GM19372 (cell line): ENCODE measurements at regions not wholly inside any gene's neighbourhood (a gene's known extent, or its start where the extent isn't known, plus 50 kb on each side); places are given as distances from the start of the nearest gene placed in this dataset.

Source experiments
- ATAC-seq: cut with Tn5 transposase; IDR thresholded peaks from one replicate; pipeline ENCODE4 v1.9.1; 2021; ENCODE audit warnings: mild to moderate bottlenecking, low read depth, moderate library complexity; ENCODE audit not compliant: unreplicated experiment

DNA sequence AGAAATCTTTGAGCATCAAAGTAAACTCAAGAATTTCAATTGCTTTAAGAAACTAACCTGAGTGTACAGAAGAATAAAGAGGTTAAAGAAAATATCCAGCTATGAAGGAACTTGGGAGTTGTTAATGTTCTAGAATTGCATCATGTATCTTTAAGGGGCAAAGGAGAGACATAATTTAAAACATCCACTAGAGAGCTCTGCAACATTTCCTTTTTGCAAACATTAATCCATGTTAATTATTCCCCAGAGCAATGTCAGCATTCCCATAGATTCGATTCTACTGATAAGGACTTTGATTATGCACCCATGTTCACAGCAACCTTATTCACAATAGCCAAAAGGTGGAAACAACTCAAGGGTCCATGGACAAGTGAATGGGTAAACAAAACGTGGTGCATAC is 80.2 kb upstream of the SORBS2 start:
- no peak for ATAC-seq

DNA sequence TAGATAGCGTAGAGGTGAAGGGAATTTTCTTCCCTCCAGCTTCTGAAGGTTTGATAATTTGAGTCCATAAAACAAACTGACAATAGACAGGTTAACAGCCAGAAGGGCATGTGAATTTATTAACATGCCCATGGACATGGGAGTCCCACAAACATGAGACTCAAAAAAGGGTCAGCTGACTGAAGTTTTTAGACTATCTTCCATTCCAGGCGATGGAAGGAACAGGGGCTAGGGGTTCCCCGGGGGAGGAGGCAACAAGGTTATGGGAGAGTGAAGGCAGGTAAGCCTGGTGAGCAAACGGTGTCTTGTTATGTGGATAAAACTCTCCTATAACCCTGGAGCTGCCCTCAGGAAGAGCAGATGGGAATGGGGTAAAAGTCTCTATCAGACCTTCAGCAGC is 81.5 kb upstream of the SORBS2 start:
- no peak for ATAC-seq

DNA sequence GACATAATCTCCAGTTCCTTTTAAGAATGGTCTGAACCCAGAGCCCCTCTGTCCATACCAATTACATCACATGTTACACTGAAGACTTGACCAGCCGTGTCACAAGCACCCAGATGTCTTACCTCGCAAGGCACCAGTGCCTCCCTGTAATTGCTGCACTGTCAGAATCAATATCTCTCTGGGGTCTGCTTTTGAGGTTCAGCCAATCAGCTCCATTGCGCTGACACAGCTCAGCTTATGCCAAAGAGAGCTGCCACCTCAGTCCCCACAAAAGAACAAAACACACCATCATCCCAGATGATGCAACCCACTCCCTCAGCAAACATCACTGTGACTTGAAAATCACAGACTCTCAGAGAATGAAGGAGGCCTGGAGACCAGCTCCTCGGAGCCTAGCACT is 82.5 kb upstream of the SORBS2 start:
- no peak for ATAC-seq

DNA sequence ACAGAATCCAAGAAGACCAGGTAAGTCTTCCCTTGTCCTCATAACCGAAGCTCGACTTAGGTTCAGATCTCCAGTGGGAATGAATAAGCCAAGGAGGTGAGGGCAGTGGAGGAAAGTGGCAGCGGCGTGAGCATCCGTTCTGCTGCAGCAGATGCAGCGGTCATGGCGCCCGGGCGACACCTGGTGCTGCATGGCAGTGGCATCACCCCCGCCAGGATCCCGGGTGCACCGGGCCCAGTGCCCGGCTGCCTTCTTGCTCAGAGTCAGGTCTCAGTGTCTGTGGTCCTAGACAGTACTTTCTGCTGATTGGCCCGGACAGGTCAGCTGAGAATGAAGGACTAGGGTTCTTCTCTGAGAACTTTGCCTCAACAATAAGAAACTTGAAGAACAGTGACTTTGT is 83.4 kb upstream of the SORBS2 start:
- no peak for ATAC-seq

DNA sequence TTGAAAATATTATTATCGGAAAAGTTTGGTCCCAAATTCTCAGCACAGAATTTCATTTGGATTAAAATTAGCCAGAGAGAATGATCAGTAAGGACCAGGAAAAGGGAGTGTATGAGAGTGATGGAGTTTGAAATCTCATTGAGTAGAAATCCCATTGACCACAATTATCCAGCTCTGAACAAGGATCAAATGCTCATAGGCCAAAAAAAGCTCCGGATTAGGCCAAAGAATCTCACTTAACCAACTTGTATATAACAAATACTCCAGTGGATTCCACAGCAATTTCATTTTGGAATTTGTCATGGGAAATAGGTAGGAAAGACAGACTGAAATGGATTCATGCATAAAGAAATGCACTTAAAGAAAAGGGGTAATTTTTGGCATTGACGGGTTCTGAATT is 83.9 kb upstream of the SORBS2 start:
- ATAC-seq = no peak

DNA sequence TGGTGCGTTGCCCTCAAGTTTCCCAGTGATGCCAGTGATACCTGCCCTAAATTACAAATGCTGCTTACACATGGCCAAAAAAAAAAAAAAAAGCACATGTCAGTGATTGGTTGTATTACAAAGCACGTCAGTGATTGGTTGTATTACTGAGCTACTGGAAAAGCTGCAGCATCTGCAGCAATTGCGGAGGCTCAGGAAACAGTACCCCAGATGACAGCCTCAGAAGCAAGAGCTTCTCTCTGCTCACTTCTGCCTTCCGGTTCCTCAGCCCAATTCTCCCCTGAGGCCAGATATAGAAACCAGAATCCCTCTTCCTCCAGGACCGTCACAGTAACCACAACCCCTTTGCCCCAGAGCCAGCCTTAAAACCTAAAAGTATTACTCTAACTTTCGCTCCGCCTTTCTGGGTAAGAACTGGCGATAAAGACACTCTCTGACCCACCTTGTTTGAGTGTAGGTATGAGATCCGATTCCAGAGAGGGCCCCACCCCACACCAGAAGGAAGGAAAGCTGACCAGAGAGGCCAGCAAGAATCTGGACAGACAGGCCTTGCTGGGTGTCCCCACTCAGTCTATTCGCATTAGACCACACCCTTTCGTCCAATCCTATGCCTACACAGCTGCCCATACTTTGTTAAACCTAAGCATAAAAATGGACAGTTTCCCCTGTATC is 85.0 kb upstream of the SORBS2 start:
- ATAC-seq = no peak

DNA sequence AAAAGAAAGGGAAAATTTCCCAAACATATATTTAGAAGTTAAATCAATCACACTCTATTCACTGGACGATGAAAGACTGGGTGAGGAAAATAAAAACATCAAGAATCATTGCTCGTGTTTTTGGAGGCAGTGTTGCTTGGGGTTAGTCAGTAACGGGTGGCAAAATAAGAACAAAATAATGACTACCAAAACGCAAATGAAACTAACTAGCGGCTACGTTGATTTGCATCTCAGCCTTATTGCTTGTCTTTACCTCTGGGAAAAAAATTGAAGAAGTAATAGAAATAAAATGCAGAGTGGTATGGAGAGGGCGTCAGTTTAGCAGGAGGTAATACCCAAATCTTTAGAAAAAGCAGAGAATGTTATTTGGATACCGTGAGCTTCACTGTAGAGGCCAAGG is 86.4 kb upstream of the SORBS2 start:
- no peak for ATAC-seq

DNA sequence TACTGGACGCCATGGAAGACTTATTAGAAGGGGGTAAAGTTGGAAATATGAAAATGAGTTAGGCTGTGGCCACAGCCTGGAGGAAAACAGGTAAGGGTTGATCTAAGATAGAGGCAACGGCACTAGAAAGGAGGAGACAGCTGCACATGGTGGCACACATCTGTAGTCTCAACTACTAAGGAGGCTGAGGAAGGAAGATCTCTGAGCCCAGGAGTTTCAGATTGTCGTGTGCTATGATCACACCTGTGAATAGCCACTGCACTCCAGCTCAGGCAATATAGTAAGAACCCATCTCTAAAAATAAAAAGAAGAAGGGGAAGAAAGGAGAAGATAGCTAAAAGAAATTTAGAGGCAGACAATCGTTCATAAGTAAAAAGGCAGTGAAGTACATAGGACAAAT is 87.8 kb upstream of the SORBS2 start:
- ATAC-seq = no peak

DNA sequence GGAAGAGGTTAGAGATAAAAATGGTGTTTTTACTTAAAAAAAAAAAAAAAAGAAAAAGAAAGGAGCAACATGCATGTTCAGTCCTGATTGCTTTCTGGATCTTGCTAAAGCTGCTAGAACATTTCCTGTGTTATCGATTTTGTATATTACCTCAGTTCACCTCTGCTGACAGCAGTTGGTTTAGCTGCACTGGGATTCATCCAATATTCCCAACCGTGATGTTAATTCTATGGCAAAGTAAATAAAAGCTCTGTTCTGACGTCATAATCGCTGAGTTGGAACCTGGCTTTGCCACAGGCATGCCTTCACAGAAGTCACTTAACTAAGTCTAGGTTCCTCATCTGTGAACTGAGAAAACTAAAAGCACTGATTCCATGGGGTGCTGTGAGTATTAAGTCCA is 90.7 kb upstream of the SORBS2 start:
- ATAC-seq = no peak

DNA sequence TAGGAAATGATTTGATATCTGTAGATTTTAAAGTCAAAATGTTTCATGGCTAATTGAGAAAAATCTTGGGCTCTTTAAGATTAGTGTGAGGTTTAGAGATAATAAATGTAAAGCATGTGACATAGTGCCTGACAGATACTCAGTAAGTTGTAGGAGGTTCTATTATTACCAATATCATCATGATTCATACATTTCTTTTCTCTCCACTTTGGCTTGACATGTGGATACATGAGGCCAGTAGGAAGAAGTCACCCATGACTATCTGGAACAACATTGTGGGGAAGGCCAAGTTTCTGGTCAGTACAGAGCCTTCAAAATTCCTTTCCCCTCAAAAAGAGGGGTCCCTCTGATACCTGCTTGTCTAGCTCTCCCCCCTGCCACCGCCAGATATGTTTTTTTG is 91.2 kb upstream of the SORBS2 start:
- no peak for ATAC-seq

DNA sequence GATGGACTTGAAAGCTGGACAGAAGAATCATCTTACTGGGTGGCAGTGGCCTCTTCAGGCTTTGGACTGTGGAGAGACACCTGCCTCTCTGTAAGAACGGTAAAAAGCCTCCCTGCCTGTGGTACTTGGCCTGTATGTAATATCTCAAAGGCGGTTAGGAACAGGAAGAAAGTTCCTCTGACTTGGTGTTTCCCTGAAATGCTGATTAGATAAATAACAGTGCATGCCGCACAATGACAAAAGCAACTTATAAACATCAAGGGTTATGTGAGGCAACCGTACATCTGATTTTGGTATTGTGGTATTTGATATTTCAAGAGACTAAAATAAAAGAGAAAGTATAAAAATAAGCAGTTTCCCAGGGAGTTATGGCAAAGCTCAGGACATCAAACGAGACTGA is 92.4 kb upstream of the SORBS2 start:
- no peak for ATAC-seq

DNA sequence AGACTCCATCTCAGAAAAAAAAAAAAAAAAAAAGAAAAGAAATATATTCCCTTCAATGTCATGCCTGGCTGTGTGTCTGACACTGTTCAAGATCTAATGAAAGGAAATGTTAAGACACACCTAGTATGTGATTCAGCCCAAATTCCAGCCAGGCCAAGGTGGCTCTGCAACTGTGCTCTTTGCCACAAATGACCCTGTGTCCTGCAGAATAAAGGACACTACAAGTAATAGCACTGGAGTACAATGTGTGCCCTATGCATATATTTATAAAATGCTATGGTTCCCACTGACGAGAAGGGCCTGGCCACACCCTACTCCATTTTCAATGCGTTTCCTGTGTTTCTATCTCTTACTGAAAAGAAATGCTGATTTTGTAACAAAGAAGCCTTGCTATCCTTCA is 98.0 kb upstream of the SORBS2 start:
- no peak for ATAC-seq

DNA sequence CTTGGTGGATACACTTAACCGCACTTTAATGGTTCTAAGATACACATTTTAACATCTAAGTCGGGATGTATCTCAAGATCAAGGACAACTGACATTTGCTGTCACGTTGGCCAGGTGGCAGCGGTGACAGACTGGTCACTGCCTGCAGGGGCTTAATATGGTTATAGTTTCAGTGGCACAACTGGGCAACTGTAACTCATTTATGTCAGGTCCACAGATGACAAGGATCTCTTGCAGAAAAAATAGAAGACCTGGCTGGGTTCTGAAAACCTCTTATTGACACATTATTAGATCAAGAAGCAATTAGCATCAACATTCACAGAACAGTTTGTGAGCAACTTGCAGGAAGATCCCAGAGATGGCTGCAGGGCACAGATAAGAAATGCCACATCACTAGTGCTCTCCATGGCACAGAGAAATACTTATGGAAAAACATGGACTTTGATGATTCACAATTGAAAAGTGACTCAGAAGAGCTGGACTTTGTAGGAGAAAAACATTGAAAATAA is 99.6 kb upstream of the SORBS2 start:
- no peak for ATAC-seq

DNA sequence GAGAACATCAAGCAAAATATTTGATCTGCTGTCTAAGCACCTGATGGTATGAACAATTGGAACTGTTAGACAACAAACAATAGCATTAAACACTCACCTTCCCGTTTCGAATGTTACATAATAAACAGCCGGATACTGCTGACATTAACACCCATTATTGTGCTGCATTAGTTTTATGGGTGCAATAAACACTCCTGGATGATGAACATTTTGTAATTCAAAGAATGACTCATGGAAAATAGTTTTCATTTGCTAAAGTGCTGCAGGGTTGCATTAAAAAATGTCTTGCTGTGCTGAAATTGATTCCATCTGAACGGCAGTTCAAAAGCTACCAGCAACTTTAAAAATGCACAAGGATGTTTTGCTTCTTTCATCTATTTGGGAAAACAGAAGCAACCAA is 100.8 kb upstream of the SORBS2 start:
- ATAC-seq = no peak

DNA sequence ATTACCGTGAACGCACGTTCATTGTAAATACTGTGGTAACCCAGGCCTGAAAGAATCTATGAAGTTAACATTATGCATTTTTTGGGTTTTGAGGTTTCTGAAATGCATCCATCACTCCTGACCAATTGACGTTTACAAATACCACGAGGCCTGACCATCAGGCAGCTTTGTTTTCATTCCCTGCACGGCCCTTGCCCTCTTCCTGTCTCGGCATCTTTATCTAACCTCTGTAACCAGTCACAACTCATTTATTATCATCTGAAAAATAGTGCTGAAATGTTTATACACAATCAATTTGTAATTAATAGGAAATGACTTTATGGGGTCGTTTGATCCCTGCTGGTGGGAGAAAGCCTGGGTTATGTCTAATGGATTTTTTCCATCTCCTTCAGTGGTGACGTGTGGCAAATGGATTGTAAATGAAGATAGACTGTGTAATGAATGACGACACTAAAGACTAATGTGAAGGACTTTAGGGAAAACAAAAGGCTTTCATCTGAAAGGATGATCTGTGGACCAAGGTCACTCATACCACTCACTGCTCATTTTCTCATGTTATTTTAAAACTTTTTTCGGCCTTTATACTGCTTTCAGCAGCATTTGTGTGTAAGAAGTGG is 102.7 kb upstream of the SORBS2 start:
- no peak for ATAC-seq

DNA sequence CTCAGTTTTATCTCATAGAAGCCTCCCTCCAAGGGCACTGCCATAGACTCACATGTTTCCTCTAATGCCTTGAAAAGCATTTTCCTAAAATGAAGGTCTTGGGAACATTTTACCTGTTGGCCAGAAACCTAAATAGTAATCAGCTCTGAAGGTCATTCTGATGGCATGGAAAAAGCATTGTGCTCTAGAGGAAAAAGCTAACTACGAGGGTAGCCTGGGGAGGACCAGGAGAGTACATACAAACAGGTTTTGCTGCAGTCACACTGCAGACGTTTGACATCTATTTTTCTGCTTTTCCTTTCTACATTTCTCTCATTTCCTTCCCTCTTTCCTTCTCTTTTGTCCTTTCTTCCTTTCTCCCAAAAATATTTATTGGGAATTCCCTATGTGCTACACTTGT is 103.3 kb upstream of the SORBS2 start:
- ATAC-seq = no peak

DNA sequence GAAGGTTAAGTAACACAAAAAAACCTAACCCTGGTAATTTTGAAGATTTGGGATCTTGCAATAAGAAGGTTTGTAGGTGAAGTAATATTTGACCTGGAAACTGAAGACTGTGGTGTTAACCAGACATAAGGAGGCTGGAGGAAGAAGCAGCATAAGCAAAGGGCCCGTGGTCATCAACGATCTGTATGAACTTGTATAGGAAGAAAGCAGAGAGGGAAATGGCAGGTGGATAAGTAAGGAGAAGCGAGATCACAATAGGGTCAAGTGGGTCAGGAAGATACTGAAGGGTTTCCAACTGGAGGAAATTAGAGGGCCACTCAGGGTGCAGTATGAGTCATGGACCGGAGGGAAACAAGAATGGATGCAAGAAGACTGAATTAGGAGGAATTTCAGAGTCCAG is 103.8 kb upstream of the SORBS2 start:
- no peak for ATAC-seq

DNA sequence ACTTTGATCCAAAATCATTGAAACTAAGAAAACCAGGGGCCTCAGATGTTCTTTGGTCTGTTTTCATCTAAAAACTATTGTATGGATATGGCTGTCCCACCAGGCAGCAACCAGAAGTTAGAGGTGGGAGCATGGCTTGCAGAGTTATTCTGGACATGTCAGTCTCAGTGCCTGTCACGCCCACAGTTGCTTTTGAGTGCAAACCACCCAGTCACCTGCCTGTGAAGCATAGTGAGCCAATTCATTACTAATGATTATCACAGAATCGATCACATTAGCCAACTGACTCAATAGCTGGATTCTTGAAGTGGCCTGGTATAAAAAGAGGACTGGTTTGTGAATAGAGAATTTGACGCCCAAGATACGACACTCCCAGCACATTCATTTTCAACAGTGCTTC is 104.2 kb upstream of the SORBS2 start:
- no peak for ATAC-seq

DNA sequence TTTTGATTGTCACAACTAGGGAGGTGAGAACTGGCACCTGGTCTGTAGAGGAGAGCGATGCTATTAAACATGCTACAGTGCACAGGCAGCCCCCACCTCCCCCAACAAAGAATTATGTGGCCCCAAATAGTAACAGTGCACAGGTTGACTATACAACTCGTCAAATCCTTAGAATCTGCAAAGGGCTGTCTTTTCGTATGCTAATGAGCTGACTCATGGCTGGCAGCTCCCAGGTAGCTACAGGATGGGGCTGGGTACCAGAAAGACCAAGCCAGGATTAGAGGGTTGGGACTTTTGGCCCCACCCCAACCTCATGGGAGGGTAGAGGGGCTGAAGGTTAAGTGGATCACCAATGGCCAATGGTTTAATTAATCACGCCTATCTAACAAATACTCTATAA is 104.7 kb upstream of the SORBS2 start:
- ATAC-seq = no peak

DNA sequence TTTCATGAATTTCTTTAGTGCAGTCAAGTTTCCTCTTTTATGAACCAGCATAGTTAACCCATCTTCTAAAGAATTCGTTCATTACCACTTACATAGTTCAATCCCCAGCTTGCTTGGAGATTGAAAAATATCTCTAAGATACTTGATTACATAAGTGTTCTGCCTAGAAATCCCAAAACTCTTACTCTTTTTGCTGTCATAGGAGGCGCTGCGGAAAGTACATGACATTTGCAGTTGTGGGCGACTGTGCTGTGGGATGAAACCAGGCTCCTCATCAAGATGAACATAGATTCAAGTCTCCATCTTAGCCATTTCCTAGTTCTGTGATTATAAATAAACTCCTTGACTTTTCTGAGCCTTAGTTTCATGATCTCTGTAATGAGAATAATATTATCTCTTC is 107.1 kb upstream of the SORBS2 start:
- no peak for ATAC-seq

DNA sequence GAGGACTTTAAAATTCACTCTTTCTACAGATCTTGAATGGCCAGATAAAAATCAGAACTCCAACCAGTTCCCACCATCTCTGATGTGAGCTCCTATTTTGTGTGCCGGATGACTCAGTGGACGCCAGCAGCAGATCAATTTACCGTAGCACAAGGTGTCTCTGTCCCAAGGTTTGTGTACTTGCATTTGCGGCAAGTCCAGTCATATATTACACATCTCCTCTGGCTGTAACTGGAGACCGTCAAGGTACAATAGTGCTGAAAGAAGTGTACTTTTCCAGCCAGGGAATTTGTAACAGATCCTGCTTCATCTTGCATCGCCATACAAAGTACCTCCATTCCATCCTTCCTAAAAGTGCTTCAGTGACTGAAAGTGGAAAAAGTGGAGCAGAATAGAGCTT is 108.2 kb upstream of the SORBS2 start:
- ATAC-seq = no peak

DNA sequence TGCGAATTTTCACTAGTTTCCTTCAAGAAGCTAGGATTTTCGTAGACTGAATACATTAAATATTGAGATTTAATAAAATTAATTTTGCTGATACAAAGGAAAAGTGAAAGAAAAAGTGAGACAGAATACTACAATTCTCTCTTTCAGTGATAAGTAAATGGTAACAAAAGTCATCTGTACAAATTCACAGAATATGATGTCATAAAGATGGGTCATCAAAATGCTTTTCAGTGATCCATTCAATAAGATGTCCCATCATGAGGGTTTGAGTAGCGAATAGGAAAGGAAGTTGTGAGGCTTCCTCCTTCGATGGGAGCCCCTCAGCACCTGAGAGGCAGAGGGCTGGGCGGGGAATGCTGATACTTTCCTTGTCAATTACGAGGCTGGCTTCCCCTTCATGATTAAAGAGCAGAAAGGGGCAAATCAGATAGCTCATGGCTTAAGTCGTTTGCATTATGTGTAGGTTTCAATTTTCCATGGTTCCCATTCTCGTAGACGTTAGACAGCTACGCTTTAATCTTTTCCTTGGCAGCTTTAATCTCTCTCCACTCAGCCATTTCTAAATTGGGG is 108.8 kb upstream of the SORBS2 start:
- ATAC-seq = no peak
